Dendritic cell treated with granulocyte-macrophage colony-stimulating factor and Interleukin-4, amounts not matched to agents 40 ng/mL and 50 ng/mL, for 4 days (primary cell): ENCODE measurements at regions not wholly inside any gene's neighbourhood (a gene's known extent, or its start where the extent isn't known, plus 50 kb on each side); places are given as distances from the start of the nearest gene placed in this dataset.
"Not testable (repeated sequence)": the region's sequence is repeated elsewhere in the genome, so short reads cannot be mapped to it uniquely, and the experiment has no call there.

Experiments used
- H3K27ac Mint-ChIP-seq: one replicate; pipeline ENCODE4 v1.8.0; 2022; ENCODE audit warnings: mild to moderate bottlenecking, mixed read lengths
- H3K27me3 Mint-ChIP-seq: one replicate; pipeline ENCODE4 v1.8.0; 2022; ENCODE audit warnings: mild to moderate bottlenecking, mixed read lengths
- H3K36me3 Mint-ChIP-seq: one replicate; pipeline ENCODE4 v1.8.0; 2022; ENCODE audit warnings: low read depth, mixed read lengths
- H3K4me1 Mint-ChIP-seq: one replicate; pipeline ENCODE4 v1.8.0; 2022; ENCODE audit warnings: low read depth, mixed read lengths
- H3K4me3 Mint-ChIP-seq: one replicate; pipeline ENCODE4 v1.8.0; 2022; ENCODE audit warnings: mild to moderate bottlenecking, moderate library complexity, mixed read lengths
- H3K9me3 Mint-ChIP-seq: one replicate; pipeline ENCODE4 v1.8.0; 2022; ENCODE audit warnings: mixed read lengths
- intact Hi-C: fragments of 100-400 bp; cut with micrococcal nuclease; formaldehyde crosslinking; loops from one replicate; pipeline ENCODE4 v1.15.0; 2022

DNA sequence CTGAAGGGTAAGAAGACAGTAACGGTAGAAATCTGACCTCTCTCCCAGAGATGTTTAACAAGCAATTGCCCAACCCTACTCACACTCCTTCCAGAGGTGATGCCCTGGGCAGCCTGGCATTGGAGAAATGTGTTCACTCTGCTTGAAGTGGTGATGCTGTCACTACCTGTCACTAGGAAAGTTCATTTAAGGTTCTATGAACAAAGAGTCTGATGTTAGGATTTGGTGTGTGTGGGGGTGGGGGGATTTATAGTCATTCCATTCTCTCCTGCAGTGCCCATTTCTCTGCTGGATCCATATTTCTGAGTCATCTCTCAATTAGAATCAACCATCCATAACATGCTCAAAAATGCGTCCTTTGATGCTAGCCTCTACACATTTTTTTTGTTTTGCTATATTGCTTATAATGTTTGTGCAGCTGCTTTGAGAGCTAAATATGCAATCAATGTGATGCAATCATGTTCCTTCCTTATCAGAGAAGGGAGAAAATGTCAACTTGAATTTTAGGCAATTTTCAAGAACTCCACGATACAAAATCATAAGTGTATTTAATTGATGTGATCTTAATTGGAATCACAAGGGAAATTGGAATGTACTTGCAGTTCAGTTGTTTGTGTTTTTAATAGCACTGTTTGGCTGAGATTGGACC, 173.9 kb downstream of the DUSP10 start:
- Mint-ChIP-seq H3K4me3 (no peak overlapping the region), H3K9me3 (no peaks in the 10 kb centered on the region), H3K4me1 (peaks cover 9% of the 10 kb centered on the region), H3K36me3 (no peaks in the 10 kb centered on the region), H3K27me3 (no peaks in the 10 kb centered on the region), H3K27ac (no peak overlapping the region)
- intact Hi-C loops, result no loop called here

DNA sequence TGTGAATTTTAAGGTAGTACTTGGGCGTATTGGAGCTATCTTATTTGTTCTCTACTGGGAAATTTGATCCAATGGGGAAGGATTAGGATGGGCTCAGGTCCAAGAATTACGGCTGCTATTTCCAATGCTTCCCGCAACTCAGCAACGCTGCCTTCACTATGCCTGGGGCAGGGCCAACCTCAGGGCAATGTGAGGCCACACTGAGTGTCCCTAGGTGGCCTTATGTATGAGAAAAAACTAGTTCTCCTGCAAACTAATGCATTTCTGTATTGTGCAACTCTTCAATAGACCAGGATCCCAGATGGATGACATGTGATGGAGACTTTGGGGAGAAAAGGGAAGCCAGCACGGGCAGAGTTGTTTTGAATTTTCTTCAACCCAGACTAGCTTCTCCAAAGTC, 168.1 kb downstream of the DUSP10 start:
- Mint-ChIP-seq H3K4me1 (no peaks in the 10 kb centered on the region), H3K36me3 (no peaks in the 10 kb centered on the region), H3K27ac (no peak overlapping the region), H3K4me3 (no peak overlapping the region), H3K27me3 (no peaks in the 10 kb centered on the region), H3K9me3 (peaks cover 9% of the 10 kb centered on the region)
- intact Hi-C loops, result no loop called here

DNA sequence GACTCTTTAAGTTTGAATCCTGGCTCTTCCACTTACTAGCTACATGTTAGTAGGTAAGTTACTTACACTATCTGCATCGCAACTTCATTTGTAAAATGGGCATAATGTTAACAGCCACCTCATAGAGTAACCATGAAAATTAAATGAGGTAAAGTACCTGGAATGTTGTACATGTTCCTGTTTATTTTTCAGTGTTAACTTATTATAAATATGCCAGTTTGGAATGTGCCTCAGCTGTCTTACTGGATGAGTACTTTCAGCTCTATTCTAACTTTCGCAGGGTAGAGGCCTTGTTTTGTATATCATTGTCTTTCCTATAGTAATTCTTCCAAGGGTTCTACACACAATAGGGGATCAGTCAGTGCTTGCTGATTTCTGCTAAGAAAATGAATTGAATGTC, 167.4 kb downstream of the DUSP10 start:
- H3K27me3 Mint-ChIP-seq, result no peaks in the 10 kb centered on the region
- intact Hi-C loops, result no loop called here
- H3K36me3 Mint-ChIP-seq, result no peaks in the 10 kb centered on the region
- no peak overlapping the region for H3K4me3 Mint-ChIP-seq
- peaks cover 9% of the 10 kb centered on the region for H3K9me3 Mint-ChIP-seq
- no peaks in the 10 kb centered on the region for H3K4me1 Mint-ChIP-seq
- no peak overlapping the region for H3K27ac Mint-ChIP-seq

- intact Hi-C loops, result no loop called here
- H3K9me3 Mint-ChIP-seq, result peaks cover 9% of the 10 kb centered on the region
- no peaks in the 10 kb centered on the region for H3K36me3 Mint-ChIP-seq
- H3K4me1 Mint-ChIP-seq, result no peaks in the 10 kb centered on the region
- H3K4me3 Mint-ChIP-seq, result no peak overlapping the region
- H3K27ac Mint-ChIP-seq, result no peak overlapping the region
- no peaks in the 10 kb centered on the region for H3K27me3 Mint-ChIP-seq
These were observed 166.3 kb downstream of the DUSP10 start for GRCh38 chr1:221575605-221576004.

- intact Hi-C loops, result no loop called here
- Mint-ChIP-seq H3K27ac (no peak overlapping the region), H3K36me3 (no peaks in the 10 kb centered on the region), H3K4me1 (no peaks in the 10 kb centered on the region), H3K4me3 (no peak overlapping the region), H3K9me3 (peaks cover 9% of the 10 kb centered on the region), H3K27me3 (no peaks in the 10 kb centered on the region)
These were observed 165.6 kb downstream of the DUSP10 start for GRCh38 chr1:221576268-221576667.

DNA sequence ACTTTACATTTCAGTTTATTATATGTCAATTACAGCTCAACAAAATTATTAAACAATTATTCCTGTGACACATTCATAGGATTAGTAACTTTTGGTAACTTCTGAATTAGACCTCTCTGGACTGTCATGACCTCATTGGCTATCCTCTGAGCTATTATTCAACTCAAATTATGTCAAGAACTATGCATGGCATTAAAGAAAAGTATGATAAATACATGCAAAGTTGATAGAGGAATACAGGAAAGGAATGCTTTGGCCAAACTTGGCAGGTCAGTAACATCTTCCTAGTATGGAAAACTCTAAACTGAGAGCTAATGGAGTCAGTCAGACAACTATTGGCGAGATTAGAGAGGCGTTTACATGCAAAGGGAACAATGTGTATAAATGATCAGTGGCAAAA, 158.4 kb downstream of the DUSP10 start:
- Mint-ChIP-seq H3K36me3 (no peaks in the 10 kb centered on the region), H3K27me3 (no peaks in the 10 kb centered on the region), H3K27ac (no peak overlapping the region), H3K9me3 (no peaks in the 10 kb centered on the region), H3K4me1 (no peaks in the 10 kb centered on the region), H3K4me3 (no peak overlapping the region)
- intact Hi-C loops, result no loop called here

DNA sequence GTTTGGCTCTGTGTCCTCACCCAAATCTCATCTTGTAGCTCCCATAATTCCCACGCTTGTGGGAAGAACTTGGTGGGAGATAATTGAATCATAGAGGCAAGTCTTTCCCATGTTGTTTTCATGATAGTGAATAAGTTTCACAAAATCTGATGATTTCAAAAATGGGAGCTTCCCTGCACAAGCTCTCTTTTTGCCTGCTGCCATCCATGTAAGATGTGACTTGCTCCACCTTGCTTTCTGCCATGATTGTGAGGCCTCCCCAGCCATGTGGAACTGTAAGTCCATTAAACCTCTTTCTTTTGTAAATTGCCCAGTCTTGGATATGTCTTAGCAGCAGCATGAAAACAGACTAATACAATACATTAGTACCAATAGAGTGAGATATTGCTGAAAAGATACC, 154.9 kb downstream of the DUSP10 start:
- H3K27me3 Mint-ChIP-seq, H3K4me3 Mint-ChIP-seq, H3K36me3 Mint-ChIP-seq, H3K4me1 Mint-ChIP-seq, H3K27ac Mint-ChIP-seq, H3K9me3 Mint-ChIP-seq, intact Hi-C loops: not testable (repeated sequence)

- H3K4me1 Mint-ChIP-seq, intact Hi-C loops, H3K27me3 Mint-ChIP-seq, H3K36me3 Mint-ChIP-seq, H3K9me3 Mint-ChIP-seq, H3K27ac Mint-ChIP-seq, H3K4me3 Mint-ChIP-seq: not testable (repeated sequence)
These were observed 150.6 kb downstream of the DUSP10 start for GRCh38 chr1:221591250-221591649.

GRCh38 chr1:221594576-221594975, 147.3 kb downstream of the DUSP10 start:
- Mint-ChIP-seq H3K36me3 (no peaks in the 10 kb centered on the region), H3K27me3 (no peaks in the 10 kb centered on the region), H3K4me3 (no peak overlapping the region), H3K9me3 (no peaks in the 10 kb centered on the region), H3K4me1 (no peaks in the 10 kb centered on the region), H3K27ac (no peak overlapping the region)
- intact Hi-C loops, result no loop called here

DNA sequence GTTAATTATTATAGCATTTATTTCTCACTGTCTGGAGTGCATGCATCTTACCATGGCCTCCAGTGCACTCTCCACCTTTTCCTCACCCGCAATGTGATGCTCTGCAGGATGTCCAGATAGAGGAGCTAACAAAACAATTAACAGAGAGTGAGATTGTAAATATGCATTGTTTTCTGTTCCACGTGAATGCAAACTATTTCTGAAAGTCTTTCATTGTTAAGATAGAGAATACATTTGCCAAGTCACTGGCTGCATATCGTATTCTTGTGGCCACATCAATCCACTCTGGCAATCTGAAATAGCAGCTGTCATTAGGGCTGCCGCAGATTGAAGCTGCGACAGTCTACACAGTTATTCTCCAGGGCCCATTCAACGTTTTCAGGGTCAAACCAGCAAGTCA, 143.8 kb downstream of the DUSP10 start:
- H3K36me3 Mint-ChIP-seq, result no peaks in the 10 kb centered on the region
- no peak overlapping the region for H3K27ac Mint-ChIP-seq
- H3K4me3 Mint-ChIP-seq, result no peak overlapping the region
- intact Hi-C loops, result no loop called here
- H3K9me3 Mint-ChIP-seq, result no peaks in the 10 kb centered on the region
- no peaks in the 10 kb centered on the region for H3K27me3 Mint-ChIP-seq
- no peaks in the 10 kb centered on the region for H3K4me1 Mint-ChIP-seq

DNA sequence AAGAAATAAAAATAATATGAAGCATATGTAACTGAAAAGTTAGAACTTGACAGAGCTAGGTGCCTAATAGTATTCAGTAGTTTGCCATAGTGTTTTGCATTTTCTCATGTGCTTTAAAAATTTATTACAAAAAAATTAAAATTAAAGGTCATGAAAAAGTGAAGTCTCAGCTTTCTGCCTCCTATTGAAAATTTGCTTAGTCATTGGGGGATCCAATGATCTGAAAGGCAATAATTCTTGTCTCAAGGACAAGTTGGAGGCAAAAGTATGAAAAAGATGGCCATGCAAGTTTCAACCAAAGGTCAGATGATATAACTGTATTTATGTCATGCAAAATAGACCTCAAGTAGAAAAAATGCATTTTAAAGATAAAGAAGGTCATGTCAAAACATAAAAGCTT, 140.7 kb downstream of the DUSP10 start:
- intact Hi-C loops, result loop anchor here (2.0 kb wide), 1 partner anchor 28 kb away; no protein-coding TSS in a partner anchor
- H3K9me3 Mint-ChIP-seq, result peaks cover 11% of the 10 kb centered on the region
- no peak overlapping the region for H3K27ac Mint-ChIP-seq
- H3K4me1 Mint-ChIP-seq, result no peaks in the 10 kb centered on the region
- H3K27me3 Mint-ChIP-seq, result no peaks in the 10 kb centered on the region
- H3K36me3 Mint-ChIP-seq, result no peaks in the 10 kb centered on the region
- H3K4me3 Mint-ChIP-seq, result no peak overlapping the region

GRCh38 chr1:221602830-221603229, 139.1 kb downstream of the DUSP10 start:
- intact Hi-C loops, result no loop called here
- H3K27me3 Mint-ChIP-seq, result no peaks in the 10 kb centered on the region
- no peaks in the 10 kb centered on the region for H3K36me3 Mint-ChIP-seq
- H3K9me3 Mint-ChIP-seq, result peaks cover 11% of the 10 kb centered on the region
- H3K4me3 Mint-ChIP-seq, result no peak overlapping the region
- H3K27ac Mint-ChIP-seq, result no peak overlapping the region
- no peaks in the 10 kb centered on the region for H3K4me1 Mint-ChIP-seq

DNA sequence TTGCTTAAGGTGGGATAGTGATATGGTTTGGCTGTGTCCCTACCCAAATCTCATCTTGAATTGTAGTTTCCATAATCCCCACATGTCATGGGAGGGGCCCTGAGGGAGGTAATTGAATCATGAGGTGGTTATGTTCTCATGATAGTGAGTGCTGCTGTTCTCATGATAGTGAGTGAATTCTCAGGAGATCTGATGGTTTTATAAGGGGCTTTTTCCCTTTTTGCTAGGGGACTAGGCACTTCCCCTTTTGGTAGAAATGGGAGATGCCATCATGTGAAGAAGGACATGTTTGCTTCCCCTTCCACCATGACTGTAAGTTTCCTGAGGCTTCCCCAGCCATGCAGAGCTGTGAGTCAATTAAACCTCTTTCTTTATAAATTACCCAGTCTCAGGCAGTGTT, 137.5 kb downstream of the DUSP10 start:
- H3K27me3 Mint-ChIP-seq, H3K4me3 Mint-ChIP-seq, H3K36me3 Mint-ChIP-seq, intact Hi-C loops, H3K27ac Mint-ChIP-seq, H3K4me1 Mint-ChIP-seq: not testable (repeated sequence)
- peaks cover 11% of the 10 kb centered on the region for H3K9me3 Mint-ChIP-seq

DNA sequence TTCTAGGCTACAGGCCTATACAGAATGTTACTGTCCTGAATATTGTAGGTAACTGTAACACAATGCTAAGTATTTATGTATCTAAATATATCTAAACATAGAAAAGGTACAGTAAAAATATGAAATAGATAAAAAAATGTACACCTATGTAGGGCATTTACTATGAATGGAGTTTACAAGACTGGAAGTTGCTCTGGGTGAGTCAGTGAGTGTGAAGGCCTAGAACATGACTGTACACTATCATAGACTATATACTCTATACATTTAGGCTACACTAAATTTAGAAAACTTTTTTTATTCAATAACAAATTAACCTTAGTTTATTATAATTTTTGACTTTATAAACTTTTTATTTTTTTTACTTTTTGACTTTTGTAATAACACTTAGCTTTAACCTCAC, 136.9 kb downstream of the DUSP10 start:
- no peaks in the 10 kb centered on the region for H3K36me3 Mint-ChIP-seq
- no peak overlapping the region for H3K4me3 Mint-ChIP-seq
- peaks cover 11% of the 10 kb centered on the region for H3K9me3 Mint-ChIP-seq
- intact Hi-C loops, result no loop called here
- no peak overlapping the region for H3K27ac Mint-ChIP-seq
- no peaks in the 10 kb centered on the region for H3K4me1 Mint-ChIP-seq
- H3K27me3 Mint-ChIP-seq, result no peaks in the 10 kb centered on the region

- Mint-ChIP-seq H3K27me3 (no peaks in the 10 kb centered on the region), H3K27ac (no peak overlapping the region), H3K4me3 (no peak overlapping the region), H3K36me3 (no peaks in the 10 kb centered on the region), H3K4me1 (no peaks in the 10 kb centered on the region), H3K9me3 (peaks cover 11% of the 10 kb centered on the region)
- intact Hi-C loops, result no loop called here
These were observed 136.3 kb downstream of the DUSP10 start for GRCh38 chr1:221605569-221605968.
